ENCODE measurements at regions not wholly inside any gene's neighbourhood (a gene's known extent, or its start where the extent isn't known, plus 50 kb on each side); places are given as distances from the start of the nearest gene placed in this dataset.
A peak's percentile ranks its signal among the peaks of the same experiment; 100 is the strongest.

- no peak for TF ChIP-seq EZH2 (IDR thresholded peaks at IDR 0.05; ENCODE audit: borderline replicate concordance, low read length)
- peak; percentile 61 for TF ChIP-seq CTCF (IDR thresholded peaks at IDR 0.05; ENCODE audit: low read length)
Measured at GRCh38 chr6:141309295-141309694, 823.4 kb upstream of the GJE1 start.
